GM19372 (cell line): ENCODE measurements at regions not wholly inside any gene's neighbourhood (a gene's known extent, or its start where the extent isn't known, plus 50 kb on each side); places are given as distances from the start of the nearest gene placed in this dataset.
A peak's percentile ranks its signal among the peaks of the same experiment; 100 is the strongest.

Experiments
- ATAC-seq: cut with Tn5 transposase; IDR thresholded peaks from one replicate; pipeline ENCODE4 v1.9.1; 2021; ENCODE audit warnings: mild to moderate bottlenecking, low read depth, moderate library complexity; ENCODE audit not compliant: unreplicated experiment

DNA sequence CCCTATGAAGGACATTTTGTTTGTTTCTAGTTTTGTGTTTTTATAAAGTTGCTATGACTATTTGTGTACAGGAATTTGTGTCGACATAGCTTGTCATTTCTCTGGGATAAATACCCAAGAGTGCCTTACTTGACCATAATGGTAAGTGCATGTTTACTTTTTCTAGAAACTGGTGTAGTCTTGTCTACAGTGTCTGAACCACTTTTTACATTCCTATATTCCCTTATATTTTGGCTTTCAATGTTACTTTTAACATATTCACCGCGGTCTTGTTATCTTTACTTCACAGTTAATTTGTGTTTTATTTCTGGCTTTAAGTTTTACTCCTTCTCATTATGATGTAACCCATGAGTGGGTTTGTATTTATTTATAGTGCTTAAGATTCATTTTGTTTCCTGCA is 444.4 kb upstream of the RGS17 start:
- ATAC-seq: no peak

DNA sequence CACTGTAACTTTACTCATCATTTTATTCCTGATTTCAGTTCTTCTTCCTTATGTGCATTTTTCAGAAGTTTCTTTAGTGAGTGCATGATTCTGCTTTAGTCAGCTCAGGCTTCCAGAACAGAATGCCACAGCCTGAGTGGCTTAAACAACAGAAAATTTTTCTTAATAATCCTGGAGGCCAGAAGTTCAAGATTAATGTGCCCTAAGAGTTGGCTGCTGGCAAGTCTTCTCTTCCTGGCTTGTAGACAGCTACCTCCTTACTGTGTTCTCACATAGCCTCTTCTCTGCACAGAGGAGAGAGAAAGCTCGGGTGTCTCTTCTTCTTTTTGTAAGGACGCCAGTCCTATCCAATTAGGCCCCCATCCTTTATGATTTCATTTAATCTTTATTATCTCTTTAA is 443.1 kb upstream of the RGS17 start:
- no peak for ATAC-seq

DNA sequence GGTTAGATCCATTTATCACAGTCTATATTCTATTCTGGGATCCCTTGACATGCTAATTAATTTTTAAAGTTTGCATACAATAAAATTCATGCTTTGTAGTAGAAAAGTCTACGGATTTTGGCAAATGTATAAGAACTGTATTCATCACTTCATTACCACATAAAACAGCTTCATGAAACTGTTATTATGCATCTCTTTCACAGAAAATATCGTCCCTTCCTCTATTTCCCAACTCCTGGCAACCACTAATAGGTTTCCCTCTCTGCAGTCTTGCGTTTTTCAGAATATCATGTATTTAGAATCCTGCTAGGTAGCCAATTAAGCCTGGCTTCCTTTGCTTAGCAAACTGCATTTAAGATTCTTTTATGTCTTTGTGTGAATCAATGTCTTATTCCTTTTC is 441.3 kb upstream of the RGS17 start:
- no peak for ATAC-seq

DNA sequence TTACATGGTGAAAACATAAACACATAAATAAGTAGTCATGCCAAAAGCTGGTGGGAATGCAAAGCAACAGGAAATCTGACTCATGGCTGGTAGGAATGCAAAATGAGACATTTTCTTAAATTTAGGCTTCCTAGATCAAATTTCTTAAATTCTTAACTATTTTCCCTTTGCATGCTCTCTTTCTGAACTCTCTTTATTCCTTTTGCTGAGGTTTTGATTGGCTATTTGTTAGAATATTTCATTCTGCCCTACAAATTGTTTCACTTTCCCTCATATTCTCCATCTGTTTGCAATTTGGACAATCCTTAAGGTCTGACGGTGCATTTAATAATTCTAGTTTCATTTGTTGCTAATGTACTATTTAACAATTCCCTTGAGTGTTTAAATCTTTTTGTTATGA is 437.5 kb upstream of the RGS17 start:
- ATAC-seq: no peak

DNA sequence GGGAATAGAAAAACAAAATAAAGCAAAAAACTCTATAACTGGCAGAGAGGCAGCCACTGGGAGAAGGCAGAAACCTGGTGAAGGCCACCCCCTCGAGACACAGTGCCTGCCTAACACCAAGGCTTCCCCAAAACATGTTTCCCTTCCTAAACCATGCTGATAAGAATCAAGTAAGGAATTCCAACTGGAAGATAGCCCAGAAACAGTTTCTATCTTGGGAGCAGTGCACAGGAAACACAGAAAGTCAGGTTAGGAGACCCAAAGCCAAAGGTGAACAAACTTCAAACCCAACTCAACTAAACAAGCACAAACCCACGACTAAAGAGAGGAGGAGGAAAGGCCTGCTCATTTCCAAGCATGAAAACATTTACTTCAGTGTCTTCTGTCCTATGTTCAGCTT is 433.7 kb upstream of the RGS17 start:
- no peak for ATAC-seq

DNA sequence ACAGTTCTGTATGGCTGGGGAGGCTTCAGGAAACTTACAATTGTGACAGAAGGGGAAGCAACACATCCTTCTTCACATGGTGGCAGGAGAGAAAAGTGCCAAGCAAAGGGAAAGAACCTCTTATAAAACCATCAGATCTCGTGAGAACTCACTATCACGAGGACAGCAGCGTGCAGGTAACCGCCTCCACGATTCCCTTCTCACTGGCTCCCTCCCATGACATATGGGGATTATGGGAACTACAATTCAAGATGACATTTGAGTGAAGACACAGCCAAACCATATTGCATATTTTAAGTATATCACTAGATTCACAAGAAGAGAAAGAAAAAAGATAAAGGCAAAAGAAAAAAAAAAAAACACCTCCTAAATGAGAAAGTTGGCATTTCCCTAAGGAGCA is 431.9 kb upstream of the RGS17 start:
- no peak for ATAC-seq

DNA sequence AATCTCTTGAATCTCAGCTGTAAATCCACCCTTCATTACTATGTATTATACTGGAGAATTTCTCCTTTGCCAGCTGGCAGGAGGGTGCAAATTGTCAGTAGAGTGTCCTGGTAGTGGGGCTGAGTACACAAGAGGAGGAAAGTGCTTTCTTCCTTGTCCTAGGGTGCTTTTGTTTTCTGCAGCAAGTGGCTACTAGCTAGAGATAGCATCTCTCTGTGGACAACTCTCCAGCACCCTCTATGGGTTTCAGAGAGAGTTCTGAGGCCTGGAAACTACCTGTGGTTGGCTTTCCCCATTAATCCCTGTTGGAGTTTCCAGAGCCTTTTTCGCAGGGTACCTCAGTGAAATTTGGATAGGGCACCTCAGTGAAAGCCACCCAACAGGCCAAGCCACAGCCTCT is 422.5 kb upstream of the RGS17 start:
- no peak for ATAC-seq

DNA sequence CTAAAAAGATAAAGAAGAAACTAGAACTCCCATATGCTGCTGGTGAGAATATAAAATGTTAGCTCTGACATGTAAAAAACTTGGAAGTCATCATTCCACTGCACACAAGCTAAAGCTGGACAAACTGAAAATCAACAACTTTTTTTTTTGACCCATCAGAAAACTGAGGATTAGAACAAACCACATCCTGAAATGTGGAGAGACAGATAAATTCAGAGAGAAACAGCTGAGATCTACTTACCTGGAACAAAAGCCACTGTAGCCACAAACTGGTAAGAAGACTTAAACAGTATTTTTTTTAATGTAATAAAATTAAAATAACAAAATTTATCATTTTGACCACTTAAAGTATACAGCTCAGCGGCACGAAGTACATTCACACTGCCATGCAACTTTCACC is 408.5 kb upstream of the RGS17 start:
- no peak for ATAC-seq

DNA sequence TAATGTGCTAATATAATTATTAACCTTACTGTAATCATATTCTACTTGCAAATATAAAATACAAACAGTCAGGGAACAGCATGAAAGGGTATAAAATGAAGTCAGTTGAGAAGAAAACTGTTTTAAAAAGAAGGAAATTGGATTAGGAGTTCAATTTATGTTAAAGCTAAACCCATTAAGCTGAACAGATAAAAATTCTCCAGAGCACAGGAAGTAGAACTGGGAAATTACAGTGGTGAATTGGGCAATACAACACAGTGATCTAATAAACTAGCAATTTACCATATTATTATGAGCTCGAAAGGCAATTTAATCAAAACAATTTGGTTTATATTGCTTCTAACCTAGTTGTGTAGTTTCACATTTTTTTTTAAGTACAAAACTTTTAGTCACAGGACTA is 407.4 kb upstream of the RGS17 start:
- ATAC-seq: no peak

DNA sequence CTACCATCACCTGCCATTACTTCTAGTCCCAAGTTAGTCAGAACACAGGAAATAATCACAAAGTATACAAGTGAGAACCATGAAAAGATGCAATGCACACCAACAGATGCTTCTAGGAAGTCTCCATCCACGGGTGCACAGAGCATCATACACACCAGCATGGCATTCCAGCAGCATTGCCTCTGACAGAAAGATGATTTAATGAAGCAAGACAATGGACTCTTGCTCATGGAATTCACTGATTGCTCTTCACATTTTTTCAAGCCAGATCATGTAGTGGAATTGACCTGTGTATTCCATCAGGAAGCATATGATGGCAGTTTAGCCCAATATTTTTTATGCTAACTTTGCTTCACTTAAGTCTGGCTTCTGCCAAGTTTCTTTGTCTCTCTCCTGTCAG is 406.3 kb upstream of the RGS17 start:
- ATAC-seq: no peak

DNA sequence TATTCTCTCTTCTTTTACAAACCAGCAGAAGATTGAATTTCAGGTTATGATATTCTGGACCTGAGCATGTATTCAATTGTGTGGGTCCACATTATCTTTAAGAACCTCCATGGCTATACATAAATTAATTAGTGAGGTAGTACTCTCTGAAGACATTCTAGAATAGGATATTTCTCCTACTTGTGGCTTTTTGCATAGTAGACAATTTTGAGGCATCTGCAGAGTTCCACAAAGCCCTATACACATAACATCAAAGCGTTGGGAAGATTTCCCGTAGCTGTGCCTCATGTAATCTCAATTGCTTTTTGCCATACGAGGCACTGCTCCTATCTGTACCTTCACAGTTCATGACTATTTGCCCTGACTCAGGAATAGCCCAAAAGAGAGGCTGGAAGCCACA is 395.4 kb upstream of the RGS17 start:
- ATAC-seq: no peak

DNA sequence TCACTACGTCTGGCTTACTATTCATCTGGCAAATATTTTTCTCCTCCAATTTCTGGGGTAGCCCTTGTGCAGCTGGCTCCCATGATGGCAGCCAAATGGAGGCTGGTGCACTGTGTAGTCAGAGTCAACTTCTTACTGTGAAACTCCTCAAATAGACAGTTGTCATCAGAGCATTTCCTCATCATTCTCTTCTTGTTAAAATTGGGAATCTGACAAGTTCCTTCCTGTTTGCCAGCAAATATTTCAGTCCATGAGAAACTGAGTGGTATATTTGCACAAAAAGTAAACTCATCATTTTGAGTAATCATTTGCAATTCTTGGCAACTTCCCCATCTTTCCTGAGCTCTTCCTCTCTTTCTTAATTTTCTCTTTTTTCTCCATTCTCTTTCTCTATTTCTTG is 394.9 kb upstream of the RGS17 start:
- no peak for ATAC-seq

DNA sequence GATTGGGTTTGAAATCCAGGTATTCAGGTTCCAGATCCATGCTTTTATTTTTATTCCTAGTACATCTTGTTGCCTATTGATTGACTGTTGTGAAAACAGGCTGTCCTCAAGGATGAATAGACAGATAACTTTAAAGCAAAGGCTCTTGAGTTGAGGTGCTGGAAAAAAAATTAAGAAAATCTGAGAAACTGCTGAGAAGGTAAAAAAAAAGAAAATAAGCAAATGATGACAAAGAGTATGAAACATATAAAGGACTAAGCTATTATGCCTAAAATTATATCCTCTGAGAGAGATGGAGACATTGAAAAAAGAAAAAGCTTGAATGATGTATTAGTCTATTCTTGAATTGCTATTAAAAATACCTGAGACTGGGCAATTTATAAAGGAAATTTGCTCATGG is 392.3 kb upstream of the RGS17 start:
- ATAC-seq: no peak

DNA sequence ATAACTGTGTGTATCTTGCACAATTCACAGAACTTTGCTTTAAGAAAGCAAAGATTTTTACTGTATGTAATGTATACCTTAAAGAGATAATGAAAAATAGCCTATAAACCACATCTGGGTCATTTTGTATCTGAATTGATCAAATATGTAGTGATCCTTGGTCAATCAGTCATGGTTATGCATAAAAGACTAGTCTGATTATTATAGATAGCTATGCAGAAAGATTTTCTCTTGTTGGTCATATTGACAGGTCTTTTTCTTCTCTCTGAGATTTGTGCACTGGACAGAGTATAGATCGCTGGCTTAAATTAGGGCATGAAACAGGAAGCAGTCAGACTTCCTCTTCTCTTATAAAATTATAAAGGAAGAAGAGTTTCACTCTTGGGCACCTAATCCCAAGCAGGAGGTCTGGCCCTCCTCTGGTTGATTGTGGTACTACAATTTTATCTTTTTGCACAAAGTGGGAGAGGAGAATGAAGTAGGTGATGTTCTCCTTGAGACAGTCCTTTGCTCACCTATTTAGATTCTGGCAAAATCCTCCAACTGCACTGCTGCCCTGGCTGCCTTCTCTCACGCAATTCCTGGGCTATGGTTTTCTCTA is 380.9 kb upstream of the RGS17 start:
- peak; percentile 86 for ATAC-seq

DNA sequence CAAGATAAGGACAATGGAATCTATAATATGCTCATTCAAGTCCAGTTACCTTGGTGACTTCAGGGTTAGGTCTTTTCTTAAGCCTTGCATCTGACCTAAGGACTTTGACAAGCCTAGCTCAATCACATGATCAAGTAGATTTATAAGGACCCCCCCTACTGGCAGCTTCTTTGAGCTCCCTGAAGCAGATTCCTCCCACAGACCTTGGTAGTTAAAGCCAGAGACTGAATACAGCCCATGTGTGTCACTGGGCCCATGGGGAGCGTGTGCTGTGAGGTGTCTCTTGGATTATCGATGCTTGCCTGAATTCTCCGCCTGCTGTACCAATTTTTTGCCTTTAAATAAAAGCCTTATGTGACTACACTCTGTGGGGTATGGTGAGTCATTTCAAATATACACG is 372.7 kb upstream of the RGS17 start:
- ATAC-seq: no peak

DNA sequence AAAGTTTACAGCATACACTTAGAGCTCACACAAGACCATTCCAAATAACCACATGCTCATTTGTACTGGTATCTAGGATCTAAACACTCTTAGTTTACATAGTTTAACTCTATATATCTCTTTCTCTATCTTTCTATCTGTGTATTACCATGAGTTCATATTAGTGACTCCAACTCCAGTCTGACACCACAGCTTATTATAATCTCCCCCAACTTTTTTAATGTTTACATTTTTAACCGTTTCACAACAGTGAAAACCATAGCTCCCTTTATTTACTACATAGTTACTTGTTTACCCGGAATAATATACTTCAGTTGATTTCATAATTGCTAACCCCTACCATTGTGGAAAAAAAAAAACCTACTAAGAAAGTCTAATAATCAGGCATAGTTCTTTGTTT is 362.4 kb upstream of the RGS17 start:
- ATAC-seq: no peak

DNA sequence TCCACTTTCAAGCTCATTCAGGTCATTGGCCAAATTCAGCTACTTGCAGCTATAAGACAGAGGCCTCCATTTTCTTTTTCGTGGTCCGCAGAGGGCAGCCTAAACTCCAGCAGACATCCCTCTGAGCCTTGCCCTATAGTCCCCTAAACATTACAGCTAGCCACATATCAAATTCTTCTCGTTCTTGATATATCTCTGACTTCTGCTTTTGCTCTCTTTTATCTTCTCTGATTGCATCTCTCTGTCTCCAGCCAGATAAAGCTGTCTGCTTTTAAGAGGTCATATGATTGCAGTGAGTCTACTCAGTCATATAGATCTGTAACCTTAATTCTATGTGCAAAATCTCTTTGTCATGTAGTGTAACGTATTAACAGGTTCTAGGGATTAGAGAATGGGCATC is 358.4 kb upstream of the RGS17 start:
- no peak for ATAC-seq

DNA sequence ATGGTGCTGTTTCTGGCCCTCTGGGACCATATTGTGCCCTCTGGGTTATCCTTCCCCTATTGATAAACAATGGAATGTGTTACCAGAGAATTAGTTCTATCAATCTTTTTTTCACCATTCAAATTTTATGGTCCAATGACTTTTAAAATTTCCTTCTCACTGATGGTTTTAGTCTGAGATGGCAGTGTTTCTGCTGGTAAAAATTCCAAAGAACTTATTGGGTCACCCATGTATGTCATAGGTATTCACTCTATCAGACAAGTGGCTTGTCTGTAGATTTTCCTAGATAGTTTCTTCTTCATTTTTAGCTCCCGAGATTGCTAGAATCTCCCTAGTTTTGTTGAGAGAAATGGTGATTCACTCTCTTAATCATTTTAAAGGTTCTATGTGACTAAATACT is 357.2 kb upstream of the RGS17 start:
- no peak for ATAC-seq

DNA sequence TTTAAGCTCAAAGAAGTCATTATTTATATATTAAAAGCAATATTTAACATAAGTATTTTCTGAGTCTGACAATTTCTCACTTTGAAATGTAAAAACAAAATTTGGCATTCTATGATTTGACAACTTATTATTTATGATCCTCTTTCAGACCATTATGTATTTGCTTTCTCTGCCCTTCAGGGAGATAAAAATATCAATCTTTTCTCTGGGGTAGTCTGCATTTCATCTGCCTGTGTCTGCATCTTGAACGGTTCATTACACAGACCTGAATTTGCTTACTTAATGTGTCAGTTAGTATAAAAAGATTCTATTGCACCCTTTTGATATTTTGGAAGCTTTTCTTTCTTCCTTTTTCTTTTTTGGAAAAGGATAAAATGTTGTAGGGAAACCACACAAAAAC is 354.0 kb upstream of the RGS17 start:
- ATAC-seq: no peak

DNA sequence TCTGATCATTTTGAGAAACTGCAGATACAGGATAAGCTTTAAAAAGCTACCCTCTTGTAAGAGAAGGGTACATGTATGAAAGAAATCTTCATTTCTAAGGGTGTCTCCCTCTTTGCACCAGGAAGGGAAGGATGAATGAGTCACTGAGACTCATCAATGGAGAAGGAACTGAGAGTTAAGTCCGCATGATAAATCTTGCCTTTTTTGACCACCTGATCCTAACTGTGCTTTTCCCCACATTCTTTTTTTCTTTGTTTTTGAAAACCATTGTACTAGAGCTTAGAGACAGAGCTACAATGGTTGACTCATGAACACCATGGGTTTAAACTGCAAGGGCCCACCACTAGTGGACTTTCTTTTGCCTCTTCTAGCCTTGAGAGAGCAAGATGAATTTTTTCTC is 353.0 kb upstream of the RGS17 start:
- no peak for ATAC-seq

DNA sequence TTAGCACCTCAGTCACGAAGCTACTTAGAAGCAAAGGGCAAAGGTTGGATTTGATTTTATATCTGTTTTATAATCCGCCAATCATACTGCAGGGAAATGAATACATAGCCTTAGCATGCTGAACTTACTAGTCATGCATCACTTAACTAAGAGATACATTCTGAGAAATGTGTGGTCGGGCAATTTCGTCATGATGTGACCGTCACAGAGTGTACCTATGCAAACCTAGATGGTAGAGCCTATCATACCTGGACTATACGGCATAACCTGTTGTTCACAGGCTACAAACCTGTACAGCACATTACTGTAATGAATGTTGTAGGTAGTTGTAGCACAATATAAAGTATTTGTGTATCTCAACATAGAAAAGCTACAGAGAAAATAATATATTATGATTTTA is 345.2 kb upstream of the RGS17 start:
- ATAC-seq: no peak

DNA sequence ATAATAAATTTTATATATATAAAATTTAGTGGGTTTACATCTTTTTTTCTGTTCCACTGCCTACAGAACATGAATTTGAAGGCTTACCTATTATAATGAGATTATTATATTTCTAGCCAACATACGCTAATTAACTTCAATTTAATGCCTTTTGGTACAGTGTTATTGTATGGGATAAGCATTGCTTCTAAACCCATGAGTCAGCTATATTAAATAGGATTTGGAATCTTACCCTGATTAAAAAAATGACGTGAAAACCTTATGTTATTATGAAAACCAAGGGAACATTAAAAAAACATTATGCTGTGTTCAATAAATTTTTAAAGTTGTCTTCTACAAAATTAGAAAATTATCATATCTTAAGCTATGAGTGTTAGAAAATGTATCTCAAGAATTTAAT is 334.0 kb upstream of the RGS17 start:
- no peak for ATAC-seq

DNA sequence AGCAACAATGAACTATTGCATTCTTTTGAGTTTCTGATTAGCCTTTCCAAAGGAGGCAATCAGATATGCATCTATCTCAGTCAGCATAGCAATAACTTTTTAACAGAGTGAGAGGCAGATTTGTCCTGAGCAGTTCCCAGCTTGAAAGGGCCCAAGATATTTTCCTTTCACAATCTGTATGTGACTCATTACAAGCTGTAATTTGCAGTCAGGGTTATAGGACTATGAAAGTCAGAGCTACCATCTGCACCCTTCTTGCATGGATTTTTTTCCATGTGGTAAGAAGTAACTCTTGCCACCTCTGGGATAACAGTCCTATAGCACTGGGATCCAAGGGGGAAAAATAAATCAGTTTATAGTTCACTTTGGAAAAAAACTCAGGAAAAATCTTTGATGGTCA is 318.2 kb upstream of the RGS17 start:
- no peak for ATAC-seq
